Midbrain (tissue), 1 donor: ENCODE measurements at regions not wholly inside any gene's neighbourhood (a gene's known extent, or its start where the extent isn't known, plus 50 kb on each side); places are given as distances from the start of the nearest gene placed in this dataset.
"Not testable (repeated sequence)": the region's sequence is repeated elsewhere in the genome, so short reads cannot be mapped to it uniquely, and the experiment has no call there.

Experiments used
- DNase-seq: peaks from one replicate; lab custom pipeline; 2025; lab: John Stamatoyannopoulos, UW

DNA sequence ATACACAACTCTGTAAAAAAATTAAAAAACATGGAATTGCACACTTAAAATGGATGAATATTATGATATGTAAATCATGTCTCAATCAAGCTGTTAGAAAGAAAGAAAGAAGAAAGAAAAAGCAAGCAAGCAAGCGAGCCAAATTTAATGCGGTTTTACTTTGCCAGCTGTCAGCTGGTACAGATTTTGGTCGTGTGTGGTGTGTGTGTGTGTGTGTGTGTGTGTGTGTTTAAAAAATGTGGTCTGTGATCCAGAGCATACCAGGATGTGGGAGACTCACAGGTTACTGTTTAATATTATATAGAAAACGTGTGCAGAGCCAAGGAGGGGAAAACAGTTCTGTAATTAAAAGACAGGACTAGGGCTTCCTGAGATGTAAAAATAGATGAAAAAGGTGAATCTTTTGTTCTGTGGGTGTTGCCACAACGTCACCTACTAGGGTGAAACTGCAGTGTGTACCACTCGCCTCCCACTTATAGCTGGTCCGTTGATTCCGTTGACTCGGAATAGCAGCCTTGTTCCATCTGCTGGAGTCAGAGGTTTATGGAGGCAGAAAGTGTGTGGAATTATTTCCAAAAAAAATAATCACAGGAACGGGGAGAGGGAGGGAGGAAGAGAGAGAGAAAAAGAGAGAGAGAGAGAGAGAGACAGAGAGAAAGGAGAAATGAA, 197.7 kb downstream of the BCAS1 start:
- no peak for DNase-seq

DNA sequence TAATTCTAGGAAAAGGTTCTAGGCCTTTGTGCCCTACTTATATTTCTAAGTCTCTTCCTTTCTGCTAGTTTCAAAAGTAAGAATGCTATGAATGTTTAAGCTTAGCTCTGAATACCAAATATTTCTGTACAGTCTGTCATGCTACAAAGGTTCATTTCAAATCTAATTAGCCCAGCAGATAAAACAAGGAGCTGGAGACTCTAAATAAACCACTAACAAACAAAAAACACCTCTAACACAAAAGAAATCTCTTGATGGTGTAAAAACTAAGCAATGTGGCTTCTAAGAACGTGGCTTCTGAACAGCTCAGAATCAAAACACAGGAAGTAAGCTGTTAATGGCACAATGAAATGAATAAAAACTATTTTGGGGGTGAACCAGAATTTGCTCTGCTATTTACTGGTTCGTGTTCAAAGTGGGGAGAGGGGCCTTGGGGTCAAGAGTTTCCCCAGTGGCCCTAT, 198.3 kb downstream of the BCAS1 start:
- no peak for DNase-seq

DNA sequence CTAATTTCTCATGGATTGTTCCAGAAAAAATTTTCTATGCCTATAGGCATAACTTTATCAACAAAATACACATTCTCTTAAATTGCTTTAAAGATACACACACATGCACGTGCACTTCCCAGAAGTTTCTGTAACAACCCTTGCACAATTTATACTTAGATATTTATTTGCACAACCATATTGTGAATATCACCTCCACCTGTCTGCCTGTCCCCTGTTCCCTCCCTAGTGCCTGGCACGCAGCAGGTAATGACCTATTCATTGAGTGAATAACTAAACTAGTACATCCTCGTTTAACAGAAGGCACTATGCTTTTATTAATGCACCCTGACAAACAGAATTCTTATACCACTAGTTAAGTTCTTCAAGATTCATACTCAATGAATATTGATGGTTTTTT, 198.9 kb downstream of the BCAS1 start:
- no peak for DNase-seq

DNA sequence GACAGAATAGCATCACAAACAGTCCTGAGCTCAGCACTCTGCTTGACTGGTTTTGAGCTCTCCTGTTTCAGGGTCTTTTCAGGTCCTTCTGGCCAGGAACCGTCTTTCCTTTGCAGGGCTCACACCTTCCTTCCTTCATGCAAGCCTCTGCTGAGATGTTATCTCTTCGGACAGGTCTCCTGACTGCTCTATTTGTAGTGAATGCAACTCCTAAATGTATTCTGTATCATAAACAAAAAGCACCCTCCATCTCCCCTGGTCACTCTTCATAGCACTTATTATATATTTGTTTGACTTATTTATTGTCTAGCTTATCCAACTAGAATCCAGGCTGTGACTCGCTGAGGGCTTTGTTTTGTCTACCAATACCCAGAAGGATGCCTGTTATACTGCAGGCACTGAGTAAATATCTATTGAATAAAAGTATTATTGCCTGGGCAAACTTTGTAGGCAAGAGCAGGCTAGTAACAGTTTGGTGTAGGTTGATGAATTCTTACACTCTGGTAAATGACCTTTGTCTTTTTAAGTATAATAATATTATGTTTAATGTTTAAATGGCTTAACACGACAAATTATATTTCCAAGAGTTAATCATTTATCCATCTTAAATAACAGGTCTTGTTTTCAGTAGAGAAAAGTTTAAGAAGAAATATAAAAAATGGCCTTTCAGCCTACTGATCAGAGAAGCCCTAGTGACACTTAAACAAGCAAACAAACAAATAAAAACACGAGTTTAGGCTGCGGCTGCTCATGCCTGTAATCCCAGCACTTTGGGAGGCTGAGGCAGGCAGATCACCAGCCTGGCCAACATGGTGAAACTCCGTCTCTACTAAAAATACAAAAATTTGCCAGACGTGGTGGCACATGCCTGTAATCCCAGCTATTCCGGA, 199.7 kb downstream of the BCAS1 start:
- no peak for DNase-seq

DNA sequence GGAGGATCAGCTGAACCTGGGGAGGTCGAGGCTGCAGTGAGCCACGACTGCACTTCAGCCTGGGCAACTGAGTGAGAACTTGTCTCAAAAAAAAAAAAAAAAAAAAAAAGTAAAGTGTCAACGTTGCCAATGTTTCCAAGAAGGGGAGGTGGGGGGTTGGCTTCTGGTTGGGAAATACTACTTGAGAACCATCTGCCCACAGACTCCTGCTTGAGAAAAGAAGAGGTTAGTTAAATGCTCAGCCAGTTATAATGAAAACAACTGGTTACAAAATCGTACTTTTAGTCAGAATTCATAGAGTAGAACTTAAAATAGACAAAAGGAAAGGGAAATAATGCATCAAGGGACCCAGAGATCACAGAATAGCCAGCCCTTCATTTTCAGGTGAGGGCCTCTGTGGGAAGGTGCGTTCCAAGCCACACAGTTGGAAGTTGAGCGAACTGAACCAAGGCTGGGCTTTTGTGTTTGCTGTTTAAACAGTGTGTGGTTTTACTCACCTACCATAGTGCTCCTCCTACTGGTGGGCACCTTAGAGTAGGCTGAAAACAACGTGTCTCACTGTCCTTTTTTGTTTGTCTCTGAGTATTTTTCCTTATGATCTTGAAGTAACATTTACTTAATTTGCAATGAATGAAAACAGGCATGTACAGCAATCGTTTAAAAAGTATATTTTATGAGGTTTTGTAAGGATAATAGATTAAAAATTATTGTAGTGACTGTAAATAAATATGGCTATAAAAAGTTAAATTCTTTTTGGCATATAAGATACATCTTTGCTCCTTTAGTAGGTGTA, 200.7 kb downstream of the BCAS1 start:
- peak; percentile 32 for DNase-seq

DNA sequence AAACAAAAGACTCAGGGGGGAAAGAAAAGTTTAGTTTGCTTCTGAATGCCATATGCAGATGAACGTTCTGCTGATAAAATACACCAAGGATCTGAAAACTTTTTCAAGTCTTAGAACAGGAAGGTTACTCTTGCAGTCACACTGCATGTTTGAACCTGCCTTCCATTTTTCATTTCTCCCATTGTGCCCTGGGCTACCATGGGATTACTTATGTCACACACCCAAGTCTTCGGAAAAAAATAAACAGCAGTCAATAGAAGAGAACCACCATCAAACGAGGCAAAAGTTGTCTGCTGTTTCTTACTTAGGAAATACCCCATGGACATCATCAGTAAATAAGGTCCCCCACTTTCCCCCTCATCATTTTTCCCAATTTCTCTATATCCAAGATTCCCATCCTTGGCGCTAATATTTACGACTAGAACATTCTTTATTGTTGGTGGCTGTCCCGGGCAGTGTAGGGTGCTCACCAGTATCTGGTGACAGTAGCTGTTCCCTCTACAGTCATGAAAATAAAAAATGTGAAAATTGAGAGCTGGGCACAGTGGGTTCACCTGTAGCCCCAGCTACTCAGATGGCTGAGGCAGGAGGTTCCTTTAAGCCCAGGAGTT, 202.5 kb downstream of the BCAS1 start:
- DNase-seq: no peak

DNA sequence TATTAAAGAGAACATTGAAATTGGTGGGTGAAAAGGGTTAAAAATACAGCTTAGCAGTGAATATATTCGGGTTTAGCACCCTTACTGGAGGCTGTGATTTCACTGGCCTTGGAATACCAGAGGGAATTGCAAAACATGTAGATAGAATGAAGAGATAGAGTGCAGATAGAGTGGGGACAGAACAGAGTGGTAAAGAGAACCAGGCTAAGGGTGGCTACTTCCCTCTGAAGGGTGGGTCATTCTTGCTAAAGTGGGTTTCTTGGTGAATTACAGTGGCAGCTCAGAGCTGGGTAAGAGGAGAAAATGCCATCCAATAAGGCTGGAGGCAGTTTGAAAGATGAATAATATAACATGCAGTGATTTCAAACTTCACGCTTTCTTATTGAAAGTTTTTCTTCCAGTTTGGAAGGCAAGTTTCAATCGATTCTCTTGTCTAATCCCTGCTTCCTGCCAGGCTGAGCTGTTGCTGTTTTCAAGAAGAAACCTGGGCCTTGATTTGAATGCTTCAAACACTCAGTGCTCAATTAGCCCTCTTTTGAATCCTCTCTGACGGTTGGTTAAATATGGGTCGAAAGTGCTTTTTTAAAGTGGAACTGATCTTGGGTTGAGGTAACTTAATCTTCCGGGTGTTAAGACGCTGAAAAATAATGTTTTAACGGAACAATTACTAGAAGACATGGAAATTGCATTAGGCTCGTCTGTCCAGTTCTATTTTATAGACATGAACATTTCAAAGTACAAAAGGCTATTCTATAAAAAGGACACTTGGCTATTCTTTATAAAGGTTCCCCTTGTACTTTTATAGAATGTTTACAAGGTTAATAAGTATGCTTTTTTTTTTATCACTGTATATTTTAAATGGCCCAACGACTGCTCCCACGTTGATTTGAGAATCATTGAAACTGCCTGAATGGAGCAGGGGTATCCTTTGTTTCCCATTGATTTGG, 203.3 kb downstream of the BCAS1 start:
- DNase-seq: no peak

DNA sequence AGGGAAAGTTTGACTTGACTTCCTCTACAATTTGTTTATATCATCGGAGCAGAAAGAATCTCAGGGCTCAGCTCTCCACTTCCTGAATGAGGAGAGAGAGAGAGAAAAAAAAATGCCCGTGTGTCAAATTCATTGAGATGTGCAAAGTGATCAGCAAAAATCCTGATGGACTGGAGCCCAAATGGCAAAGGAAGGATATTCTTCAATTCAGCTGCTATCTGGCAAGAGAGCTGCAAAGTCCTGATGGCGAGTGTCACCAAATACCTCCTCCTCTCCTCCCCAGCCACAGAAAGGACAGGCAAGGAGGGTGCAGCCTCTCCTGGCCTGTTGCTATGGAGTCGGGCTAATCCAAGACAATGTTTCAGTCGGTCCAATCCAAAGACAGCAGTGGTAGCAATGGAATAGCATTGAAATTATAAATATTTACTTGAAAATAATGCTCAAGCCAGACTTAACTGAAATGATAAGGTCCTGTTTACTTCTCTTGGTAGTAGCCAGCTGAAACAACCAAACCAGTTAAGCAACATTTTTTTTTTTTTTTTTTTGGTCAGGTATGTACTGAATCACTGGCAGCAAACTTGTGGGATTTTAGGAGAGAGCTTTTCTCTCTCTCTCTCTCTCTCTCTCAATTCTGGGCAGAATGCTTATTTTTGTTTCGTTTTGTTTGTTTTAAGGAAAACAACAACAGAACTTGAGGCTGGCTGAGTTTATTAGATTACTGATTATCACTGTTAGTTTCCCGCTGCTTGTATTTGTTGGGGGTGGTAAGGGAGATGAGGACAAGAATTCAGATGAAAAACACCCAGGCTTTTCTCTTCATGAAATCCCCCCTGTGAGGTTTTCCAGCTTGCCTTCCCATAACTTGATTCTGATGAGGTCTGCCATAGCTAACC, 204.2 kb downstream of the BCAS1 start:
- DNase-seq: peak; percentile 45

DNA sequence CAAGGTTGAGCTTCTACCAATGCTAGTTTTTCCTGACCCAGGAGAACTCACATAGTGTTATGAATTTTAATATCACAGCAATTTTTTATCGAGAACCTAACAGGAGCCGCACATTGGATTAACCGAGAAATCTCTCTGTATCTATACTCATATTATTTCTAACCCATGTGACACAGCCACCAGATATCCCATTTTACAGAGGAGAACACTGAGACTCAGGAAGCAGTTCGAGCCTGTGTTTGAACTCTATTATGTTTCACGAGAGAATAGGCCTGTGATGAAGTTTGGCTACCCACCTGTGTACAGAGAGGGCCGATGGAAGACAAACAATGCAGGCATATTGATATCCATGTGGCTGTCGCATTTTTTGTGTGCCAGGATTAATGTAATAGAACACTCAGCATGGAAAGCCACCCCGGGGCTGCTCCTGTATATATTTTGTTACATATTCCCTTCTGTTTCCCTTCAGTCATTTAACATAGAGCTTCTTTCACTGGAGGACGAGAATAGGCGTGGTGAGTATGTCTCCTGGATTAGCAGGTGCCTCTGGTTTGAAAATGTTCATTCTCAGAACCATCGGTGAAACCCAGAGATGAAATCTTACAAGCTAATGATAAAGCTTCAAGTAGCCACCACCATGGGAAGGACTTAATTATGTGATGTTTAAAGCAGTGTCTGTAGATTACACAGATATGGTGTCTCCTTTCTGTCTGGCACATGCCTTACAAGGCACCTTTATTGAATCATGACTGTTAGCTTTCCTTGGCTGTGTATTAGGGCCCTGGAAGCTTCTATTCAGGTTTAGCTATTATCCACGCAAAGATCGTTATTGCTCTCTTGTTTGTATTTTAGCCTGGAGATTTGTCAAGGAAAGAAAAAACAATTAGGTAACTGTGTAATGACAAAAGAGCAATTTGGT, 205.4 kb downstream of the BCAS1 start:
- DNase-seq: not testable (repeated sequence)

DNA sequence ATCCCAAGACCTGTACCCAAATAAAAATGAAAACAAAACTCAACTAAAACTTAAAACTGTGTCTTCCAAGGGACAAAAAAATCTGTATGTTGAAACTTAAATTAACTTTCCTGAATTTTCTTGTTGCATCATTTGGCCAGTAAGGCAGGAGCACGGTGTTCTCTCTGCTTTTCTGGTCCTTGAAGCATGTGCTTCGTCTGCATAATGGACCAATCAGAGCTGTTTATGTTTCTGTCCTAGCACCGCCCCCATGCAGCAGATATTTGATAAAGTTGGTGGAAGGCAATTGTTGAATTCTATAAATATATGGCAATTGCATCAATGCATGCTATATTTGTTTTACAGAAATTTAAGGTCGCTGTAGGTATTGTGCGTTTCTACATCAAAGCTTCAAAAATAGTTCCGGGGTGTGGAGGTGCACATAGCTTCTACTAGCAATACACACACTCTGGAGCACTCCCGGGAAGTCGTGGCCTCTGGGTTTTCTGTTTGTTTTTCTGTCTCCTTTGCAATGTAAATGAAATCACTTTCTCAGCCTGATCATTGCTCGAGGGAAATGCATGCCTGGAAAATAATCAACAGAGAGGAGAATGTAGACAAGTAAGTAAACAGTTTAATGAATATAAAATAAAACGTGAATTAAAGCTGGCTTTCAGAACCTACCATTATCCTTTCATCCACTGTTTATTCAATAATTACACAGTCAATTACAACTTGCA, 206.3 kb downstream of the BCAS1 start:
- not testable (repeated sequence) for DNase-seq

DNA sequence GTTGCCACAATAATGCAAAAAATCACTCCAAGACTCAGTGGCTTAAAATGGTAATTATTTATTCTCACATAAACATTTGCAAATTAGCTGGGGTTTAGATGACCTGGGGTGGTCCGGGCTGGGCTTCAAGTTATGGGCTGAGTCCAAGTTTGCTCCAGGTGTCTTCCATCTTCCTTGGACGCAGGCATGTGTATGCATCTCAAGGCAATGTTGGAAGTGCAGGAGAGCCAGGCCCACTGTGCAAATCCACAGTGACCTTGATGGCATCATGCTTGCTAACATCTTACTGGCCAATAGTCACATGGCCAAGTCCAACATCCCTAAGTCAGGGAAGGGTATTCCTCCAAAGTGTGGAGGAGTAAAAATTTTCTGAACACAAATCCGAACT, 206.9 kb downstream of the BCAS1 start:
- DNase-seq: not testable (repeated sequence)

DNA sequence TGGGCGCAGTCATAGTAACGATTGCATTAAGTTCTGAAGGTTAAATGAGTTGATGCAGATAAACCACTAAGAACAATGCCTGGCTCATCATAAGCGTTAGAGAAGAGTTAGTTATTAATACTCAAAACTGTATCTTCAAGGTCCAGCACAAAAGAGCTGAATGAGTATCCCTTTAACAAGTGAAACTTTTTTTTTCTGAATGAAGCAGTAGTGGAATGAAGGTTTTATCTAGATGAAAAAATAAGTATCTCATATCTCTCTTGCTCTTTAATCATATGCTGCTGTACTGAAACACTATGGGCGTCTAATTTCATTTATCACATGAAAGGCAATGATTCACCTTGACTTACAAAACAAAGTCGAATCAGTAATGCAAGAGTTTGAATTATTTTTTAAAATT, 207.4 kb downstream of the BCAS1 start:
- DNase-seq: not testable (repeated sequence)

DNA sequence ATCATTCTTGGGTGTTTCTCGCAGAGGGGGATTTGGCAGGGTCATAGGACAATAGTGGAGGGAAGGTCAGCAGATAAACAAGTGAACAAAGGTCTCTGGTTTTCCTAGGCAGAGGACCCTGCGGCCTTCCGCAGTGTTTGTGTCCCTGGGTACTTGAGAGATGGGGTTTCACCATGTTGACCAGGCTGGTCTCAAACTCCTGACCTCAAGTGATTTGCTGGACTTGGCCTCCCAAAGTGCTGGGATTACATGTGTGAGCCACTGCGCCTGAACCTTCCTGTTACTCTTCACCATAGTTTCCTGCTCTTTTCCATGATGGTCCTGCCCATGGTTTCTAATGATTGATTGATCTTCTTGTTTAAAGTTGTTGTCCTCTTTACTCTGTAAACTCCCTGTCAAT, 207.9 kb downstream of the BCAS1 start:
- DNase-seq: not testable (repeated sequence)

DNA sequence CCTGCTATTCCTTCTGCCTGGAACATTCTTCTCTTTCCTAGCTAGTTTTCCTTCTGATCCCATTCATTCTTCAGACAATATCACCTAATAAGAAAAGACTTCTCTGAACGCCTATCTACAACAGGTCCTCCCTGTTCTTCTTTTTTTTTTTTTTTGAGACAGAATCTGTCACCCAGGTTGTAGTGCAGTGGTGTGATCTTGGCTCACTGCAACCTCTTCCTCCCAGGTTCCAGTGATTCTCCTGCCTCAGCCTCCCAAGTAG, 208.3 kb downstream of the BCAS1 start:
- not testable (repeated sequence) for DNase-seq

DNA sequence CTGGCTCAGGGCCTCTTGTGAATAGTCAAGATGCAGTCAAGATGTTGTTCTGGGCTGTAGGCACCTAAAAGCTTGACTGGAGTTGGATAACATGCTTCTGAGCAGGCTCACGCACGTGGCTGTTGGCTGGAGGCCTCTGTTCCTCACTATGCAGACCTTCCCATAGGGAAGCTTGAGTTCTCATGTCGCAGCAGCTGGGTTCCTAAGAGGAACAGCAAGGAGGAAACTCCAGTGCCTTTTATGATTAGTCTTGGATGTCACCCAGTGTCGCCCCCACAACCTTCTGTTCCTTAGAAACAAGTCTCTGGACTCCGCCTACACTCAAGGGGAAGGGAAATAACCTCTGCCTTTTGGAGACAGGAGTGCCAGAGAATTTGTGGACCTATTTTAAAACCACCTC, 210.7 kb downstream of the BCAS1 start:
- no peak for DNase-seq

DNA sequence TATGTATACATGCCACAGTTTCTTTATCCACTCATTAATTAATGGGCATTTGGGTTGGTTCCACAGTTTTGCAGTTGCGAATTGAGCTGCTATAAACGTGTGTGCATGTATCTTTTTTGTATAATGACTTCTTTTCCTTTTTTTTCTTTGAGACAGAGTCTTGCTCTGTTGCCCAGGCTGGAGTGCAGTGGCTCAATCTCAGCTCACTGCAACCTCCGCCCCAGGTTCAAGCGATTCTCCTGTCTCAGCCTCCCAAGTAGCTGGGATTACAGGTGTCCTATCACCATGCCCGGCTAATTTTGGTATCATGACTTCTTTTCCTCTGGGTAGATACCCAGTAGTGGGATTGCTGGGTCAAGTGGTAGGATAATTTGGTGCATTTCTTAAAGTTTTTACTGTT, 211.4 kb downstream of the BCAS1 start:
- not testable (repeated sequence) for DNase-seq

DNA sequence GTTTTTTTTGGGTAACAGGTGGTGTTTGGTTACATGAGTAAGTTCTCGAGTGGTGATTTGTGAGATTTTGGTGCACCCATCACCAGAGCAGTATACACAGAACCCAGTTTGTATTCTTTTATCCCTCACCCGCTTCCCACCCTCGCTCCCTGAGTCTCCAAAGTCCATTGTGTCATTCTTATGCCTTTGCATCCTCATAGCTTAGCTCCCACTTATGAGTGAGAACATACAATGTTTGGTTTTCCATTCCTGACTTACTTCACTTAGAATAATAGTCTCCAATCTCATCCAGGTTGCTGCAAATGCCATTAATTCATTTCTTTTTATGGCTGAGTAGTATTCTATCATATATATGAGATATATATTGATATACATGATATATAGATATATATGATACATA, 211.9 kb downstream of the BCAS1 start:
- DNase-seq: not testable (repeated sequence)

DNA sequence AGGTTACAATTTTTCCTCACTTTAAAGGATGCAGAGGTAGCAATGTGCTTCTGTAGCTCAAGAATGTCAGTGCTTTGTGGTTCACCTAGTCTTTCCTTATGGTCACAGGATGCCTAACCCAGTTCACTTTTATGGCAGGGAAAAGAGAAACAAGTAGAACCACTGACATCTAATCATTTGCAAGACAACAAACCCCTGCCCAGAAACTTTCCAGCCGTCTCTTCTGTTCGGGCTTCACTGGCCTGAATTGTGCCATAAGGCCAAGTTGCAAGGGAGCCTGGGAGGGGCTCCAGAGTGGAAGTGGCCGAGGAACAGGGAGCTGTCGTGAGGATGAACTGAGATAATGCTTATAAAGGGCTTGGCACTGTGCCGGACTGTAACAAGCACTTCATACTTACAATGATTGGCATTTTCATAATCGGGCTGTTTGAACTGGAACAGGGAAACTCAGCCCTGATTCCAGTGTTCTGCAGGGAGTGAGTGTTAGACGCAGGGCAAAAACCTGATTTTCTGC, 212.6 kb downstream of the BCAS1 start:
- DNase-seq: no peak
